HK-2 (cell line): ENCODE measurements at regions not wholly inside any gene's neighbourhood (a gene's known extent, or its start where the extent isn't known, plus 50 kb on each side); places are given as distances from the start of the nearest gene placed in this dataset.

Experiments used
- DNase-seq: peaks from one replicate; pipeline ENCODE4 v3.0.0-alpha.2; 2018; ENCODE audit not compliant: unreplicated experiment

- no peak for DNase-seq
Measured at GRCh38 chr20:40738976-40739375, 49.9 kb upstream of the MAFB start.

DNA sequence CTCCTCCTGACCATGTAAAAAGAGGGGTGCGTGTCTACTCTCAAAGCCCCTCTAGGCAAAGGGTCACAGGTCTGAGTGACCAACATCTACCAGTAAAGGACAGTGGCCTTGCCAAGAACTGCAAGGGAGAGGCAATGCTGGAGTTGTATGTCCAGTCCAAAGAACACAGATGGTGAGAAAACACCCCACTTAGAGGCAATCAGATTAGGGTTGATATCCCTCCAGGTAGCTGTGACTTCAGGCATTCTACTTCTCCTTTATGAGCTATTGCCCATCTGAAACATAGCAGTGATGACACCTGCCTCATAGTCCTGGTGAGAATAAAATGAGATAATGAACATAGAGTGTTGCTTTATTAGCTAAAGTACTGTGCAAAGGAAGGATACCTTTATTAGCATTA lies 50.8 kb upstream of the MAFB start:
- no peak for DNase-seq

GRCh38 chr20:40741507-40742106 lies 52.6 kb upstream of the MAFB start:
- peak; percentile 53 for DNase-seq

DNA sequence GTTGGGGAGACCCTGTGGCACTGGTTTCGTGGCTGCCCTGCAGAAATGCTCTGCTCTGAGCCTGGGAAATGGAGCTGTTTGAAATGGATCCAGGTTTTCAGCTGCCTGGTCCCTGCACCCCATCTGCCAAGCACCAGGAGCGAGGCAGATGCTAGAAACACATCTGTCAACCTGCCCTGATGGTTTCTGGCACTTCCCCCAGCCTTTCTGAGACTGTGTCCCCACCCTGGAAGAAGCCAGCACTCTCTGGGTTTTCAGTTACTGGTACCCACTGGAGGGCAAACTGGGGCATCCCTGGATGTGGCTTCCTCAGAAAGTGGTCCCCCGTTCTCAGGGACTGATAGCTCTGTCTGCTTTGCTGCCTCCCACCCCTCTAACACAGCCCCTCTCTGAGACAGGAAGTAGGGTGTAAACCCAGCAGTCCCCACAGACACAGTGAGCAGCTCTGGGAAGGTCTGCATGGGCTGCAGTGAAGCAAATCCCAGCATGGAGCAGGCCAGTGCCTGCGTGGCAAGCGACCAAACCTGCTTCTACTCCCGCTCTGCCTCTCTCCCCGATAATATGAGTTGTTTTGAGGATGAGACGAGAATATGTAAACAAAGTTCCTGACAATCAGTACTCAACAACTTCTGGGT lies 54.2 kb upstream of the MAFB start:
- DNase-seq = no peak

DNA sequence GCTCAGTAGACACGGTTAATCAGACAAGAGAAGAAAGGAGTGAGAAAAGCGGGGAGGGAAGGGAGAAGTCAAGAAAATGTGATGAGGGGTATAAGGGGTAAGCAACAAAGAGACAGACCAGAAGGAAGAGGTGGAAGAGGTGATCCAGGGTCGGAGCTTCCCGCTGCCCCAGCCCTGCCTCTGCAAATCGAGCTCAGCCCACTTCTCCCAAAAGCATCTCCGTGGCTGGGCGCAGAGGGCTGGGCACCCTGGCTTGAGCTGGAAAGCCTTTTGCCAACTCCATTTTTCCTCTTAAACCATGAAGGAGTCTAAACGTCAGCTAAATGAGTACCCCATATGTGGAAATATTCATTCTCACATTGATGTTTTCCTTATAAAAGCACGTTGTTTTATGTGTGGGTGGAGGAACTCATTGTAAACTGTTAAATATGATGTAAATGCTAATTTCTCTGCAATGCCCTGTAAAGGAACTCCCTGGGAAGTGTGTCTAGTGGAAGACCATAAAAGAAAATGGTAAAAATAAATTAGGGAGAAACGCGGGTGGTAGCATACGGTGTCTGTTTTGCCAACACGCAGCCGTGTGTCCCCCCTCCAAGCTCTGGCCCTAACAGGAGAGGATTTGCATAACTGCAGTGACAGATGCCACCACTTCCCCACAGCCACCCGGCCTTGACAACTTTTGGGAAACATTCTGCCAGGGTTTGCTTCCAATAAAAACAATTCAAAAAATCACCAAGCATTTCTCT lies 55.2 kb upstream of the MAFB start:
- DNase-seq = no peak

GRCh38 chr20:40744818-40745175 lies 55.8 kb upstream of the MAFB start:
- DNase-seq = no peak

GRCh38 chr20:40746251-40746650 lies 57.2 kb upstream of the MAFB start:
- no peak for DNase-seq

DNA sequence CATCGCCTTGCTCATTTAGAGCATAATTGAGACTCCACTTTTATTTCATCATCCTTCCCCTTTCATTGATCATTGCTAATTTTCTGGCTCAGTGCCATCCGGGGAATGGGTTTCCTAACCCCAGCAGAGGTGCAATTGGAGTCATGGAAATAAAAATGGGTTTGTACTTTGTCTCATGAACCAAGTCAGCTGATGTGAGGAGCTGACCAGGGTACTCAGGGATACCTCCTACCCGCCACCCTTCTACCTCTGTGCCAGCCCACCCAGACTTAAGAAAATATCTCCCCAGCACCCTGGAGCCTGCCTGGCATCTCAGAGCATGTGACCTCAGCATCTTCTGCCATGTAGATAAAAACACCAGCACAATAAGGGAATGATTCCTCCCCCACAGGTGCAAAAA lies 59.1 kb upstream of the MAFB start:
- no peak for DNase-seq

DNA sequence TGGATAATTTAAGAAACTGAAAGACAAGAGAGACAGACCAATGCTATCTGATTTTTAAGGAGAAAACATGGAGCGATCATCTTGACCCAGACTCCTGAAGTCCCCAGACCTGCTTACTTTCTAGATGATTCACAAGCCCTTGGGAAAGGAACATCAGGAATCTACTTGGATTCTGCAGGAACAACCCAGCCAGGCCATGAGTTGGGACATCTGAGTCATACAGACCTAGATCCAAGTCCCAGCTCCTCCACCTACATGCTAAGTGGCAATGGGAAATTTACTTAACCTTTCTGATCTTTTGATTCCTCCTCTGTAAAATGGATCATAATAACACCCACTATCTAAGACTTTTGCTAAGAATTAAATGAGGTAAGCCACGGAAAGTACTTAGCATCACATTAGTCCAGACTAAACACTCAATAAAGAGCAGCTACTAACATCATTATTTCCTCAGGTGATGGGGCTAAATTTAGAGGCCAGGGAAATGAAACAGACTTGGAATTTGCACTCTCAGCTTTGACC lies 61.0 kb upstream of the MAFB start:
- no peak for DNase-seq

DNA sequence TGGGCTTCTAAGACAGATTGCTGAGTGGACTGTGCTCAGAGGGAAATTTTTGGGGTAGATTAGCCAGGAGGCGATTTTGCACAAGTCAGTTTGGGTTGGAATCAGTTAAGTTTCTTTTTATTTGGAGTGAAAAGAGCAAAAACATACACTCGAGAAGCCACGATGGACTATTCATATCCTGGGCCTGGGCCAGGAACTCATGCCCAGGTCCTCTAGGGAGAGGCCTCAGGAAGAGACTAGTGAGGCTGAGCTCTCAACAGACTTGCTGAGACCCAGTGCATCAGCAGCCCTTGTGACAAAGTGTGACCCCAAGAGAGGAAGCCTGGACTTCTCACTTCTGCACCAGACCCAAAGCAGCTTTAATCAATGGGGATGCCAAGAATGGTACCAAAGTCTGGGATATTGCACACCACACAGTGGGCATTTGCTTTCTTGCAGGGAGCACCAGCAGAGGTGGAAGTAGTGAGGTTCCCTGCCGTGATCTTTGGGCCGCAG lies 61.6 kb upstream of the MAFB start:
- DNase-seq = no peak

DNA sequence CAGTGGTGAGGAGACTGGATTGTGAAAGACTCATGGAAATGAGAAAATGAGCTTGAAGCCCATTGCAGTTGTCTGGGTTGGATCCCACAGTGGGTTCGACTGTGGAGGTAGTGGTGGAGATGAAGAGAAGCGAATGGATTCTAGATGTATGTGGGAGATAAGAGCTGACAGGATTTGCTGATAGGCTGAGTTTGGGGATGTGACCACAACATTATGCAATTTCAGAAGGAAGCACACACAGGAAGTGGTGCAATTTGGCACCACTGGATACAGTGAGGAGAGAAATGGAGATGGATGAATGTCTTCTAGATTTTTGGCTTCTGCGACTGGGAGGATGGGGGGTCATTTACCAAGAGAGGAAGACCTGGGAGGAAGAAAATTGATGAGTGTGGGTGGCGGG lies 64.4 kb upstream of the MAFB start:
- no peak for DNase-seq

DNA sequence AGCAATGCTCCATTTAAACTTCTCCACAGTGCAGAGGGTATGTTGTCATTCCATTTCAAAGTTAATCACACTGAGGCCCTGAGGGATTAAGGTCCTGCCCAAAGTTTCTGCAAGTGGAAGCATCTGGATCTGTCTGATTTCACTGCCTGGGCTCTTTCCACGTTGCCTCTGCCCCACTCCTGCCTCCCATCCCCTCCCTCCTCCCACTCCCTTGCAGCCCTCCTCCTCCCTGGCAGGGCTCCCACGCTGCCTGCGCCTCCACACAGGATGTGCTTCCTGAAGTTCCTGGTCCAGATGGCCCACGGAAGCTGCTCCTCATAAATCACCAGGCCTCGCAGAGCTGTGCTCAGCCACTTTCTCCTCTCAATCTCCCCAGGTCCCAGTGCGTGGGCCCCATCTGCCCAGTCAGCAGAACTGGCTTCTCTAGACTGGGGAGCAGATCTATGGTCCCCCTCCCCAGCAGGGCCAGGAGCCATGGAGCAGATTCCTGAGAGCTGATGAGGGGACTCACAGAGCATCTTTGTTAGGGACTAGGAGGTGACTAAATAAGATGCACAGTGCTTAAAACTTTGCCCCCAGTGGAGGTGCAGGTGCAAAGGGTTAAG lies 65.4 kb upstream of the MAFB start:
- DNase-seq = no peak

- no peak for DNase-seq
Measured at GRCh38 chr20:40757087-40757486, 68.1 kb upstream of the MAFB start.

DNA sequence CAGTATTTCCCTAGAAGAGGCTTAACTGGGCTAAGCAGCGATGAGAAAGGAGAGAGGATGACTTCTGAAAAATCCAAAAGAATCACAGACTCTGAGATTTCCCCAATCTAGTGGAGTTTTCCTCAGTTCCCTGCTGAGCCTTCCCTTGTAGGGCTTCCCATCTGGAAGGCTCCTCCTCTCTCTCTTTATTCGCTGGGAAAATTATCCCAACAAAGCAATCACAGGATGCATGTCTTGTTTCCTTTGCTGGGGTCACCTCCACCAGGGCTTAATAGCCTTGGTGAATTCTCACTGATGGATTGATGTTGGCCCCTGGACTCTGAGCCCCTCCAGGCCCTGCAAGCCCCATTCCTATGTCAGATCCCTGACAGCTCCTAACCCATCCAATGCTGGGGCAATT lies 69.8 kb upstream of the MAFB start:
- DNase-seq = no peak

DNA sequence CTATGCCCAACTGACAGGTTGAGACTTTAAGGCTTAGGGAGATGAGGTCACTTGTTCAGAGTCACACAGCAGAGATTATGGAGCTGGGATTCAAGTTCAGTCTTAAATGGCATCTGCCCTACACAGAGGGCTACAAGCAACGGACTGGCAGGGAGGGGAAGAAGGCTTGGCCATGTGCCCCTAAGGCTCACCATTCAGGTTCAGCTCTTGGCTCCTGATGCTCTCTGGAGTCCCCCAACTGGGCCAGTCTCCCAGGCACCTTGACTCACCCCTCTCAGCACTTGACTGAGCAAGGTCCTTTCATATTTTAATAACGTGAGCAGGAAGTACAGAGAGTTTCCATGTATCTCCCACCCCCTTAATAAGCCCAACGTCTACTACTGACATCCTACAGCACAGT lies 71.4 kb upstream of the MAFB start:
- DNase-seq = no peak

- no peak for DNase-seq
Measured at GRCh38 chr20:40763646-40764295, 74.7 kb upstream of the MAFB start.

- DNase-seq = no peak
Measured at GRCh38 chr20:40765814-40766480, 76.9 kb upstream of the MAFB start.

- no peak for DNase-seq
Measured at GRCh38 chr20:40766790-40767614, 78.0 kb upstream of the MAFB start.

- no peak for DNase-seq
Measured at GRCh38 chr20:40767615-40767924, 78.5 kb upstream of the MAFB start.

- DNase-seq = no peak
Measured at GRCh38 chr20:40768105-40768504, 79.1 kb upstream of the MAFB start.
